HG03378 (cell line): ENCODE measurements at regions not wholly inside any gene's neighbourhood (a gene's known extent, or its start where the extent isn't known, plus 50 kb on each side); places are given as distances from the start of the nearest gene placed in this dataset.

Source experiments
- ATAC-seq: cut with Tn5 transposase; IDR thresholded peaks from one replicate; pipeline ENCODE4 v1.9.1; 2021; ENCODE audit warnings: mild to moderate bottlenecking, moderate library complexity; ENCODE audit not compliant: unreplicated experiment

DNA sequence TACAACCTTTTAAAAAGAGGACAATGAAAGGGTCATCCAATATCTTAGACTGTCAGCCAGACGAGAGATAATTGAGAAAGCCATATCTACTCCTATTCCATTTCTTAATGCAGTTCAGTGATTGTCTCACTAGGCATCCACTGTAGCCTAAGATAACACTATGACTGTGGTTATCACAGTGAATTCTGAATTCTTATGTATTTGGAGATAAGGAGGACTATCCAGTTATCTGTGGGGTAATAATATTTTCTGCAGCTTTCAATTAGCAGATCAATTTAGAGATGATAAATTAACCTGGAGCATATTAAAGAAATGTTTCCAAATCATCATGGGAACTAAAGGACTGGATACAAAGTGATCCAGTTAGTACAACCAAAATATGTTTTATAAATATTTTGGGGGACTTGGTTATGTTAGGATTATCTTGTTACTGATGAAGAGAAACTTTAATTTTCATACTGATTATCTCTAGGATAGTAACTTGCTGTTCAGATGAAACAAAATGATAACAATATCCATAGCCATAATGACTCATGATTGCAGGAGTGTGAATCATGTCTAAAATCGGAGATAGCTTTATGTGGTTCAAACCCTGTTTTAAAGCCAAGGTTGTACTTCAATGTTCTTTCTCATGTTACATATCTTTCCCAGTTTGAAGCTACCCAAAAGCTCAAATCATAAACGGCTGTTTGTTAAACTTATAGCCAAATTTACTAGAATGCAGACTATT, 1152.0 kb downstream of the HACE1 start:
- no peak for ATAC-seq

DNA sequence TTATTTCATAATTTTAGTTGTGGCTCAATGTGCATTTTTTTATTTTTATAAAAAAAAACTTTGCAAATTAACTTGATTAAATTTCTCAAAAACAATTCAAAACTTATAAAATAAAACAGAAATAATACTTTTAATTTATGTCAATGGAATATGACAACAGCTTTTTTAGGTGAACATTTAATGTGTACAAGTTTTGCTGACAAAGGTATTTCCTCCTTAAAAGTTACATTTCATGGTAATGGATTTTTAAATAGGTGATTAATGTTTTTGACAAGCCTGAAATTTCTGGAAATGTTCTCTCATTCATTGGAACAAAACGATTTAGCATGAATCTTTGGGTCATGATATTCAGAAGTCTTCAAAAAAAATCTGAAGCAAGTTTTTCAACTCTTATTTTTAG, 1160.0 kb downstream of the HACE1 start:
- no peak for ATAC-seq

GRCh38 chr6:103687430-103687829, 1172.3 kb downstream of the HACE1 start:
- ATAC-seq: no peak

- no peak for ATAC-seq
Measured at GRCh38 chr6:103680116-103680515, 1179.6 kb downstream of the HACE1 start.

DNA sequence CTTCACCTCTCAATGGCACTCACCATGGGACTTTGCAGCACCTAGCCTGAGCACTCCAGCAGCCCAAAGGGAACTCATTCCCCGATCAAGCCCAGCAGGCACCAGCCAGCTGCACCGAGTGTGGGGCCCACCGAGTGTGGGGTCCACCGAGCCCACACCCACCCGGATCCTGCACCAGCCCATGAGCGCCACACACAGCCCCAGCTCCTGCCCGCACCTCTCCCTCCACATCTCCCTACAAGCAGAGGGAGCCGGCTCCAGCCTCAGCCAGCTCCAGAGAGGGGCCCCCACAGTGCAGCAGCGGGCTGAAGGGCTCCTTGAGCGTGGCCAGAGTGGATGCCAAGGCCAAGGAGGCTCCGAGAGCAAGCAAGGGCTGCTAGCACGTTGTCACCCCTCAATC, 1182.4 kb downstream of the HACE1 start:
- ATAC-seq: no peak

GRCh38 chr6:103675807-103676406, 1183.8 kb downstream of the HACE1 start:
- no peak for ATAC-seq

DNA sequence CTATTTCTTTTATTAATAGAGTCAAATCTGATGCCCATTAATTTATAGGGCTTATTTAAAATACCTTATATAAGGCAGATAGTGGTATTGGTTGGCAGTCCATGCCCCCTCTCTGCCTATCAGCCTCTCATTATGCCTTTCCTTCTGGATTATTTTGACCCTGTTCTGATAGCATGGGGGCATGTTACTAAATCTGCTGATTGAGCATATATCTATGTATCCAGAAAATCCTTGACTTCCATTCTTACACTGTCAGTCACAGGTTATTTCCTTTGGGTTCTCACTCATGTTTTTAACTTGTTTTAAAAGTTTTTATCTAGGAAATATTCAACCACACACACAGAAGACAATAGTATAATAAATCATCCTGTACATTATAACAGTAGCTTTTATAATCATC, 1184.9 kb downstream of the HACE1 start:
- ATAC-seq: no peak

- no peak for ATAC-seq
Measured at GRCh38 chr6:103672169-103672568, 1187.5 kb downstream of the HACE1 start.

- no peak for ATAC-seq
Measured at GRCh38 chr6:103629613-103630012, 1230.1 kb downstream of the HACE1 start.

DNA sequence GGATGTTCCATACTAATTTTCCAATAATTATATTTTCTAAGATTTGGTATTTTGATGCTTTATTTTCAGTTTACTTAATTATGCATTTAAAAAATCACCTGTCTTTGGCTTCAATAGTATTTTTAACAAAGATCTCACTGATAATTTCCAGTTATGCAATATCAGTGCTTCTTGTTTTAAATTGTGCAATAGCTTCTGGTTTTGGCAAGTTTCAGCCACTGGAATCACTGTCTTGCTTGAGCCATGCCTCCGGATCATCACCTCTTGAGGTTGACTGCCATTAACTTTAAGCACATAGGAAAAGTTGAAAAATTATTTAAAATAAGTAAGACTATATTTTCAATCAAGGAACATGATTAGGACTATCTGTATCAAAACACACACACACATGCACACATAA, 1242.1 kb downstream of the HACE1 start:
- no peak for ATAC-seq

GRCh38 chr6:103587722-103588121, 1272.0 kb downstream of the HACE1 start:
- no peak for ATAC-seq

- no peak for ATAC-seq
Measured at GRCh38 chr6:103578115-103578514, 1281.6 kb downstream of the HACE1 start.

DNA sequence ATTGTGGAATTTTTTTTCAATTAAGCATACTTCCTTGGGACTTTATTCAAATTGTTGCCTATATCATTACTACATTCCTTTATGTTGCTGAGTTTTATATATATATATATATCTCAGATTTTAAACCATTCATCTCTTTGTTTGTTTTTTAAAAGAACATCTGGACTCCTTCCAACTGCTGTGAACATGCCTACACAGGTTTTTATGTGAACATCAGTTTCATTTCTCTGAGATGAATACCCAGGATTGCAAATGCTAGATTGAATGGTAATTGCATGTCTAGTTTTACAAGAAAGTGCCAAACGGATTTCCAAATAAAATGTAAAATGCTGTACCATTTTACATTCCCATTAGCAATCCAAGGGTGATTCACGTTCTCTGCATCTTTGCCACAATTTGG, 1289.3 kb downstream of the HACE1 start:
- ATAC-seq: no peak

GRCh38 chr6:103554911-103555310, 1304.8 kb downstream of the HACE1 start:
- no peak for ATAC-seq

GRCh38 chr6:103538381-103538780, 1321.3 kb downstream of the HACE1 start:
- no peak for ATAC-seq

- no peak for ATAC-seq
Measured at GRCh38 chr6:103534814-103535213, 1324.9 kb downstream of the HACE1 start.

- ATAC-seq: no peak
Measured at GRCh38 chr6:103534095-103534494, 1325.6 kb downstream of the HACE1 start.

DNA sequence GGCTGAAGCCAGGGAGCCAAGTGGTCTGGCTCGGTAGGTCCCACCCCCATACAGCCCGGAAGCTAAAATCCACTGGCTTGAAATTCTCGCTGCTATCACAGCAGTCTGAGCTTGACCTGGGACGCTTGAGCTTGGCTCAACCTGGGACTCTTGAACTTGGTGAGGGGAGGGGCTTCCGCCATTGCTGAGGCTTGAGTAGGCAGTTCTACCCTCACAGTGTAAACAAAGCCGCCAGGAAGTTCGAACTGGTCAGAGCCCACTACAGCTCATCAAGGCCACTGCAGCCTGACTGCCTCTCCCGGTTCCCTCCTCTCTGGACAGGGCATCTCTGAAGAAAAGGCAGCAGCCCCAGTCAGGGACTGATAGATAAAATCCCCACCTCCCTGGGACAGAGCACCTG, 1337.7 kb downstream of the HACE1 start:
- no peak for ATAC-seq

- no peak for ATAC-seq
Measured at GRCh38 chr6:103516336-103516735, 1343.4 kb downstream of the HACE1 start.

GRCh38 chr6:103507052-103507451, 1352.7 kb downstream of the HACE1 start:
- no peak for ATAC-seq

- no peak for ATAC-seq
Measured at GRCh38 chr6:103505155-103505518, 1354.6 kb downstream of the HACE1 start.

- ATAC-seq: no peak
Measured at GRCh38 chr6:103504501-103505154, 1355.1 kb downstream of the HACE1 start.
